MCF 10A (cell line): ENCODE measurements at regions not wholly inside any gene's neighbourhood (a gene's known extent, or its start where the extent isn't known, plus 50 kb on each side); places are given as distances from the start of the nearest gene placed in this dataset.

Experiments used
- BruUV-seq: library from RNA; stranded (reverse); fragments of 400-500 nt; replicated peaks from 2 replicates; lab custom pipeline; 2021; lab: Mats Ljungman, UMichigan
- CTCF ChIA-PET: fragments of 300-600 bp; sonication (Branson Sonifier 250); formaldehyde crosslinking; extraction: SDS; loops from one replicate; lab custom pipeline; 2021; ENCODE audit warnings: antibody characterized with exemption, inconsistent platforms; lab: Yijun Ruan, JAX
- POLR2A ChIA-PET: fragments of 300-600, 350-650 bp; sonication (Branson Sonifier 250); formaldehyde crosslinking; extraction: SDS; loops from one replicate; lab custom pipeline; 2020; ENCODE audit warnings: antibody characterized with exemption, inconsistent platforms; lab: Yijun Ruan, JAX
- DNase-seq: peaks from one replicate; pipeline ENCODE4 v3.0.0-alpha.2; 2018; ENCODE audit not compliant: unreplicated experiment
- H3K27ac Mint-ChIP-seq: one replicate; pipeline ENCODE4 v1.8.0; 2022; ENCODE audit warnings: mild to moderate bottlenecking, low read depth, mixed read lengths; ENCODE audit not compliant: unreplicated experiment
- H3K27me3 Mint-ChIP-seq: one replicate; pipeline ENCODE4 v1.8.0; 2022; ENCODE audit warnings: mixed read lengths; ENCODE audit not compliant: insufficient read depth, unreplicated experiment
- H3K36me3 Mint-ChIP-seq: one replicate; pipeline ENCODE4 v1.8.0; 2022; ENCODE audit warnings: mild to moderate bottlenecking, moderate library complexity, mixed read lengths; ENCODE audit not compliant: insufficient read depth, unreplicated experiment
- H3K4me1 Mint-ChIP-seq: one replicate; pipeline ENCODE4 v1.8.0; 2022; ENCODE audit warnings: mixed read lengths; ENCODE audit not compliant: insufficient read depth, unreplicated experiment
- H3K4me3 Mint-ChIP-seq: one replicate; pipeline ENCODE4 v1.8.0; 2022; ENCODE audit warnings: mild to moderate bottlenecking, moderate library complexity, mixed read lengths; ENCODE audit not compliant: unreplicated experiment
- H3K9me3 Mint-ChIP-seq: one replicate; pipeline ENCODE4 v1.8.0; 2022; ENCODE audit warnings: mixed read lengths; ENCODE audit not compliant: unreplicated experiment
- CTCF ChIP-seq: fragments of 200-600 bp; IDR thresholded peaks from one replicate; pipeline ENCODE4 v1.8.0; 2022; ENCODE audit warnings: antibody characterized with exemption, mild to moderate bottlenecking; ENCODE audit not compliant: unreplicated experiment
- intact Hi-C: fragments of 100-400 bp; cut with micrococcal nuclease; formaldehyde crosslinking; loops from 2 replicates; pipeline ENCODE4 v1.14.1; 2022

GRCh38 chr10:129126982-129127381 is 340.1 kb upstream of the MGMT start:
- ChIA-PET CTCF (interaction anchor here (0.6 to 1.0 kb wide), 5 partner anchors 8 to 674 kb away, joined by 3 to 9 read pairs (median 3); no protein-coding TSS in a partner anchor), POLR2A (no interaction called here)
- no TSS peak for BruUV-seq
- peaks cover 2% of the 10 kb centered on the region for H3K9me3 Mint-ChIP-seq
- no peak overlapping the region for H3K27ac Mint-ChIP-seq
- no peaks in the 10 kb centered on the region for H3K36me3 Mint-ChIP-seq
- no peaks in the 10 kb centered on the region for H3K4me1 Mint-ChIP-seq
- DNase-seq = no peak
- peaks cover 31% of the 10 kb centered on the region for H3K27me3 Mint-ChIP-seq
- H3K4me3 Mint-ChIP-seq = no peak overlapping the region
- no peak for TF ChIP-seq CTCF
- intact Hi-C loops = no loop called here

GRCh38 chr10:129131457-129132132 is 335.4 kb upstream of the MGMT start:
- CTCF ChIA-PET = no interaction called here
- Mint-ChIP-seq H3K4me1 (no peaks in the 10 kb centered on the region), H3K27ac (no peak overlapping the region), H3K36me3 (no peaks in the 10 kb centered on the region), H3K4me3 (no peak overlapping the region), H3K27me3 (peaks cover 38% of the 10 kb centered on the region), H3K9me3 (peaks cover 7% of the 10 kb centered on the region)
- POLR2A ChIA-PET = no interaction called here
- no TSS peak for BruUV-seq
- DNase-seq = no peak
- no peak for TF ChIP-seq CTCF
- intact Hi-C loops = no loop called here

GRCh38 chr10:129133856-129134255 is 333.2 kb upstream of the MGMT start:
- intact Hi-C loops = no loop called here
- ChIA-PET POLR2A (no interaction called here), CTCF (interaction anchor here (1.2 kb wide), 1 partner anchor 12 kb away, joined by 3 read pairs; no protein-coding TSS in a partner anchor)
- Mint-ChIP-seq H3K4me3 (no peak overlapping the region), H3K9me3 (peaks cover 7% of the 10 kb centered on the region), H3K27me3 (peaks cover 38% of the 10 kb centered on the region), H3K36me3 (no peaks in the 10 kb centered on the region), H3K27ac (no peak overlapping the region), H3K4me1 (no peaks in the 10 kb centered on the region)
- BruUV-seq = no TSS peak
- no peak for TF ChIP-seq CTCF
- DNase-seq = no peak

GRCh38 chr10:129134371-129134770 is 332.7 kb upstream of the MGMT start:
- Mint-ChIP-seq H3K36me3 (no peaks in the 10 kb centered on the region), H3K4me3 (no peak overlapping the region), H3K27ac (no peak overlapping the region), H3K4me1 (no peaks in the 10 kb centered on the region), H3K27me3 (peaks cover 33% of the 10 kb centered on the region), H3K9me3 (peaks cover 7% of the 10 kb centered on the region)
- BruUV-seq = no TSS peak
- intact Hi-C loops = no loop called here
- ChIA-PET POLR2A (no interaction called here), CTCF (interaction anchor here (0.5 to 1.2 kb wide), 2 partner anchors 7 to 13 kb away, joined by 3 to 9 read pairs; no protein-coding TSS in a partner anchor)
- no peak for TF ChIP-seq CTCF
- no peak for DNase-seq
